ENCODE measurements at regions not wholly inside any gene's neighbourhood (a gene's known extent, or its start where the extent isn't known, plus 50 kb on each side); places are given as distances from the start of the nearest gene placed in this dataset.

DNA sequence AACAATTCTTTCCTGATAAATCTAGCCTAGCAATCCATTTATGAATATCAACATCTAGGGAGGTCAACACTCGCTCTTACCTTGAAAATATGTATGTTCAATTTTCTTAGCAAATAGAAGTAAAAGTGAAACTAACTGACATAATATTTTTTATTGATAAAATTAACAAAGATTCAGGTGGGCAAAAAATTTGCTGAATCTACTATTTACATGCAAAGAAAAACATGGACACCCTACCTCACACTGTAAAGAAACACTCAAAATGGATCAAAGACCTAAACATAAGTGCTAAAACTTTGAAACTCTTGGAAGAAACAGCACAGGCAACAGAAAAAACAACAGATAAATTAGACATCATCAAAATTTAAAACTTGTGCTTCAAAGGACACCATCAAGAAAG is 151.6 kb upstream of the MYRIP start:
- TF ChIP-seq CTCF (IDR thresholded peaks at IDR 0.05) (no peak), EZH2phosphoT487 (IDR thresholded peaks at IDR 0.05) (no peak)

Data from neural progenitor cell (in vitro differentiated cells).